Immature natural killer cell (primary cell): ENCODE measurements at regions not wholly inside any gene's neighbourhood (a gene's known extent, or its start where the extent isn't known, plus 50 kb on each side); places are given as distances from the start of the nearest gene placed in this dataset.
"Not testable (repeated sequence)": the region's sequence is repeated elsewhere in the genome, so short reads cannot be mapped to it uniquely, and the experiment has no call there.

Experiments used
- DNase-seq, 3 donors: peaks; one replicate each; pipeline ENCODE4 v3.0.0; 2022; ENCODE audit warnings: mixed read lengths in 1 of 3
- H3K27ac Mint-ChIP-seq, 6 donors: one replicate each; pipeline ENCODE4 v1.8.0; 2020; ENCODE audit warnings: mixed read lengths in 6 of 6, mild to moderate bottlenecking in 5 of 6, inconsistent platforms in 4 of 6, moderate library complexity in 3 of 6
- H3K27me3 Mint-ChIP-seq, 3 donors: one replicate each; pipeline ENCODE4 v1.8.0; 2020 to 2021; ENCODE audit warnings: low read depth in 3 of 3, mild to moderate bottlenecking in 3 of 3, mixed read lengths in 3 of 3, moderate library complexity in 3 of 3, inconsistent platforms in 1 of 3
- H3K36me3 Mint-ChIP-seq, 3 donors: one replicate each; pipeline ENCODE4 v1.8.0; 2020; ENCODE audit warnings: mixed read lengths in 3 of 3, inconsistent platforms in 2 of 3, mild to moderate bottlenecking in 2 of 3
- H3K4me1 Mint-ChIP-seq, 2 donors: one replicate each; pipeline ENCODE4 v1.8.0; 2020; ENCODE audit warnings: inconsistent platforms in 2 of 2, mild to moderate bottlenecking in 2 of 2, mixed read lengths in 2 of 2, moderate library complexity in 1 of 2
- H3K4me3 Mint-ChIP-seq, 5 donors: one replicate each; pipeline ENCODE4 v1.8.0; 2020; ENCODE audit warnings: mild to moderate bottlenecking in 5 of 5, mixed read lengths in 5 of 5, inconsistent platforms in 3 of 5, moderate library complexity in 3 of 5
- H3K9me3 Mint-ChIP-seq, 6 donors: one replicate each; pipeline ENCODE4 v1.8.0; 2020; ENCODE audit warnings: mild to moderate bottlenecking in 6 of 6, mixed read lengths in 6 of 6, inconsistent platforms in 4 of 6, moderate library complexity in 3 of 6

DNA sequence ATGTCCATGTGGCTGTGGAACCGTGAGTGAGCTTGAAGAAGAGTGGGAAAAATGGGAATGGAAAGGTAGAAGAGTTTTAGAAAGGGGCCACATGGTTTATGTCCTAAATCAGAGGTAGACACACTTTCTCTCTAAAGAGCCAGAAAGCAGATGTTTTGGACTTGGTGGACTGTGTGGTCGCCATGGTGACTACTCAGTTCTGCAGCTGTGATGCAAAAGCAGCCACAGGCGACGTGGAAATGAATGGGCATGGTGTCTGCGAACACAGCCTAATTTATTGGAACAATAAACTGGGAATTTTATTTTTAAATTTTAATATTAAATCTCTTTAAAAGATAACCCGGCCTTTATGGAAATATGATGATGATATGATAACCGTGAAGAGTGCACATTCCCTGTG lies 386.0 kb upstream of the FAT1 start:
- no peaks in the 10 kb centered on the region for H3K4me1 Mint-ChIP-seq
- no peak overlapping the region for H3K4me3 Mint-ChIP-seq
- peaks cover 2 to 39% (median 10%) of the 10 kb centered on the region in 6 donors for H3K9me3 Mint-ChIP-seq
- no peak overlapping the region for H3K27ac Mint-ChIP-seq
- H3K36me3 Mint-ChIP-seq, result no peaks in the 10 kb centered on the region
- peaks cover 0 to 2% (median 0%) of the 10 kb centered on the region in 3 donors for H3K27me3 Mint-ChIP-seq
- DNase-seq, result no peak

DNA sequence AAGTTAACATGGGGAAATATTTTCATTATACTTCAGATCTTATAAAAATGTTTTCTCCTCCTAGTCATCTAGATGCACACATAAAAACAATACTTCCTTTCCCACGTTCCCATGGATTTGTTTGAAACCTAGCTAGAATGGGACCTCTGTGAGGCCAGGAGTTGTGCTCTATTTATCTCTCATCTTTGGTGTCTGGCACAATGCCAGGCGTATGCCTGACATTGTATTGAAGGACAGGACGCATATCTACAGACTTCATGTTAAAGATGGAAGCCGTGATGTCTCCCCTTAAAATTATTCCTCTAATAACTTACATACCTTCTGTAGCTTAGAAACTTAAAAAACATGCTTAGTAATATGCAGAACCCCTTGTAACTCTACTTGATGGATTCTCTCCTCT lies 394.5 kb upstream of the FAT1 start:
- Mint-ChIP-seq H3K4me1 (no peaks in the 10 kb centered on the region), H3K27me3 (no peaks in the 10 kb centered on the region), H3K36me3 (no peaks in the 10 kb centered on the region), H3K9me3 (peaks cover 2 to 24% (median 11%) of the 10 kb centered on the region in 6 donors), H3K27ac (no peak overlapping the region), H3K4me3 (no peak overlapping the region)
- no peak for DNase-seq

DNA sequence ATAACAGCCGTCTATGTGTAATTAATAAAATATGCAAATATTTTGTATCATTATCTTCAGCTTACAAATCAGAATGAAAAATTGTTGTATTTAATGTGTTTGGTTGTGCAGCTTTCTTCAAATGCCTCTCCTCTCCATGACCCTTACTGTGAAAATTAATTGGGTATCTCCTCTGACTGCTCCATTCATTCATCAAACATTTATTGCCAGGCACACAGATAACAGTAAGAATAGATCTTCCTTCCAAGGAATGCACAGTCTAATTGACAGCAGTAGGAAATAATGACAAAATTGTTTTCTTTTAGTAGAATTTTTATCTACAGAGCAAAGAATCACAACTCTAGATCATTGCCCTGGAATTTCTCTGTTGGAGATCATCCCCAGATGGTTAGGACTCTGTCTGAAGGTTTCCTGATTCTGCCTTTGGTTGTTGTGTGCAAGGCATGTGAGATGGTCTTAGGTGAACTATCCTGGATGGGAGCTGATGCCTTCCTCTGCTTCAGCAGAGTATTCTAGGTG lies 395.0 kb upstream of the FAT1 start:
- H3K9me3 Mint-ChIP-seq, result peaks cover 2 to 20% (median 10%) of the 10 kb centered on the region in 6 donors
- no peak overlapping the region for H3K4me3 Mint-ChIP-seq
- H3K4me1 Mint-ChIP-seq, result no peaks in the 10 kb centered on the region
- H3K27ac Mint-ChIP-seq, result no peak overlapping the region
- no peaks in the 10 kb centered on the region for H3K27me3 Mint-ChIP-seq
- no peak for DNase-seq
- no peaks in the 10 kb centered on the region for H3K36me3 Mint-ChIP-seq

DNA sequence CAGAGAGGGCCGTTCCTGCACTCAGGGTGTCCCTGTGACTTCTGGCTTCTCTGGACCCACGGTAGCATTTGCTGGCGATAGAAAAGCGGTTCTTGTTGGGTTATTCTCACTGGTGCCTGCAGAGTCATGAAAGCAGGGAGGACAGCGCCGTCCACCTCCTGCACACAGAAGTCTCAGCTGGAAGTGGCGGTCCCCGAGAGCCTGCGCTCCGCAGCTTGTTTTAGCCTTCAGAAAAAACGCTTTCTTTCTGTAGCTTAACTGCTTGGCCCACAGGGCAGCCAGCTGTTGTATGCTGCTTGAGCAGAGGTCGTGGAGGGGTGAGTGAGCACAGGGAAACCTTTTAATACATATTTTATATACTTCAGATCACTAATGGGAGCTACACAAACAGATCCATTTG lies 400.7 kb upstream of the FAT1 start:
- Mint-ChIP-seq H3K9me3 (peaks cover 3 to 41% (median 15%) of the 10 kb centered on the region in 6 donors), H3K27ac (no peak overlapping the region), H3K4me3 (no peak overlapping the region), H3K36me3 (no peaks in the 10 kb centered on the region), H3K4me1 (no peaks in the 10 kb centered on the region), H3K27me3 (peaks cover 0 to 2% (median 2%) of the 10 kb centered on the region in 3 donors)
- DNase-seq, result no peak

DNA sequence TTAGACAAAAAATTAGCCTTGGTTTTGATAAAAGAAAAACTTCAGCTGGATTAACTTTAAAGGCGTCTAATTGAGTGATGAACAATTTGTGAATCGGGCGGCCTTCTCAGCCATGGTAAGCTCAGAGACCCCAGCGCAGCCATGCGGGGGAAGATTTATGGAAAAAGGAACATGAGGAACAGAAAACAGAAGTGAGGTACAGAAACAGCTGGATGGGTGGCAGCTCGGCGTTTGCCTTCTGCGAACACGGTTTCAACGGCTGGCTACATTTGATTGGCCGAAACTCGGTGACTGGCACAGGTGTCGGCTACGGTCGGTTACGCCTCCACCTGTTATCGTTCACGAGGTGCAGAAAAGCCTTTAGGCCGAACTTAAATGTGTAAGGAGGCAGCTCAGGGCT lies 401.4 kb upstream of the FAT1 start:
- Mint-ChIP-seq H3K9me3 (peaks cover 9 to 49% (median 17%) of the 10 kb centered on the region in 6 donors), H3K4me1 (no peaks in the 10 kb centered on the region), H3K36me3 (no peaks in the 10 kb centered on the region), H3K27me3 (peaks cover 0 to 2% (median 2%) of the 10 kb centered on the region in 3 donors), H3K4me3 (no peak overlapping the region), H3K27ac (no peak overlapping the region)
- no peak for DNase-seq

DNA sequence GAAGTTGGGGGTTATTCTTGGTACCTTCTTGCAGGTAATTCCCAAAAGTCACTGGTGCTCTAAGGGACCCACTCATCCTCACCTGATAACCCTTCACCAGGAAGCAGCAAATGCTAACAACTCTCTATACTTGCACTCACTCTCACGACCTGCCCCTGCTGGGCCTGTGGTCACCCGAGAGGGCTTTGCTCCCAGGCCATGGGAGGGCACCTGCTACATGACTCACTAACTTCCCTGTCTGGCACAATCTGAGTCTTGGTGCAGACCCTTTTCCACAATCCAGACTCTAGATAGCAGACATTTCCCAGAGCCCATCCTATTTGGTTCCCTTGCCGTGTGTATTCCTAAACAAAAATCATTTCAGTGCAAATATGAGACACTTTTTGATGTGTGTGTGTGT lies 403.8 kb upstream of the FAT1 start:
- Mint-ChIP-seq H3K27me3 (peaks cover 0 to 2% (median 2%) of the 10 kb centered on the region in 3 donors), H3K4me1 (no peaks in the 10 kb centered on the region), H3K36me3 (no peaks in the 10 kb centered on the region), H3K27ac (no peak overlapping the region), H3K9me3 (peaks cover 10 to 49% (median 17%) of the 10 kb centered on the region in 6 donors), H3K4me3 (no peak overlapping the region)
- no peak for DNase-seq

DNA sequence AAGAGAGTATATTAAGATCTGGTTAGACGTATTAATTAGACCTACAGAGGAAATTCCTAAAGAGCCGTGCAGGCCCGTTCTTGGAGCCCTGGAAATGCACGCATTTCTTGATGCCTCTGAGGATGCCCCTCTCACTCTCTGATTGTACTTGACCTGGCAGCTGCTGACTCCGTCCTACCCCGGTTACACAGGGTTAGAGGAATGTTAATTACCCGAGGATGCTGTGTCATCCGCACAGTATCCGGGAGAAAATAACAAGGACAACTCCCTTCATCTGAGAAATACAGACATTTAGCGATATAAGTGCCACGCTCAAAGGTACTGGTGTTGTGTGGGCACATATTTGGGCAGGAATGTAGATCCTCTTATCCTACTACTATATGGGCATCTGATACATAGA lies 404.6 kb upstream of the FAT1 start:
- no peak overlapping the region for H3K4me3 Mint-ChIP-seq
- H3K36me3 Mint-ChIP-seq, result no peaks in the 10 kb centered on the region

DNA sequence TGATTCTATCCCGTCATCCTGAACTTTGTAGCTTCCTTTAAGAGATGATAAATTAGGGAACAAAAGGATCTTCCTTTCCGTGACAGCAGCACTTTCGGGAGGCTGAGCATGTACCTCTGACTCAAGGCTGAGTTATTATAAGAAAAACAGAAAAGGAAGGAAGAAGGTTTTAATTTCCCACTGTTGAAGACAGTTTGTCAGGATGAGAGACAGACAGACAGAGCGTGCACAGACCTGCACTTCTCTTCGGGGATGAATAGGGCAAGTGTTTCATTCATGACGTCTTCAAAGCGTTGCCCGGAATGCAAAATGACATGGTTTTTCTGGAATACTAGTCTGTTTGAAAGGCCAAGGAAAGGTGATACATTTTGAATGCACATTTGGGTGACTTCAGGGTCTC lies 405.3 kb upstream of the FAT1 start:
- no peak overlapping the region for H3K4me3 Mint-ChIP-seq
- H3K4me1 Mint-ChIP-seq, result no peaks in the 10 kb centered on the region
- no peak overlapping the region for H3K27ac Mint-ChIP-seq
- no peak for DNase-seq
- peaks cover 0 to 5% (median 2%) of the 10 kb centered on the region in 3 donors for H3K27me3 Mint-ChIP-seq
- peaks cover 13 to 57% (median 18%) of the 10 kb centered on the region in 6 donors for H3K9me3 Mint-ChIP-seq
- H3K36me3 Mint-ChIP-seq, result no peaks in the 10 kb centered on the region

More for the DNA sequence above, 404.6 kb upstream of the FAT1 start:
- H3K9me3 Mint-ChIP-seq, result peaks cover 13 to 57% (median 18%) of the 10 kb centered on the region in 6 donors
- no peak overlapping the region for H3K27ac Mint-ChIP-seq
- no peaks in the 10 kb centered on the region for H3K4me1 Mint-ChIP-seq
- DNase-seq, result no peak
- H3K27me3 Mint-ChIP-seq, result peaks cover 0 to 4% (median 2%) of the 10 kb centered on the region in 3 donors

DNA sequence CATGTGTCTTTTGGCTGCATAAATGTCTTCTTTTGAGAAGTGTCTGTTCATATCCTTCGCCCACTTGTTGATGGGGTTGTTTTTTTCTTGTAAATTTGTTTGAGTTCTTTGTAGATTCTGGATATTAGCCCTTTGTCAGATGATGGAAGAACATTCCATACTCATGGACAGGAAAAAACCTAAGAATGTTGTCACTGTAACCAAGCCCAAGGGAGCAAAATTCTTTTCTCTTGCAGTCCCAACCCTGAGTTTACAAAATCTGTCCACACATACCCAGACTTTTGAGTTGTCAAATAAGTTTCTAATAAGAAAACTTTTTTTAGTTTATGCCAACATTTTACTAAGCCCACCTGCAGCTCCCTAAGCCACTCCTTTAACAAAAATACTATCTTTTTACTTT lies 408.2 kb upstream of the FAT1 start:
- DNase-seq, H3K36me3 Mint-ChIP-seq, H3K4me1 Mint-ChIP-seq, H3K4me3 Mint-ChIP-seq, H3K27me3 Mint-ChIP-seq, H3K27ac Mint-ChIP-seq: not testable (repeated sequence)
- H3K9me3 Mint-ChIP-seq, result peaks cover 13 to 66% (median 17%) of the 10 kb centered on the region in 6 donors

DNA sequence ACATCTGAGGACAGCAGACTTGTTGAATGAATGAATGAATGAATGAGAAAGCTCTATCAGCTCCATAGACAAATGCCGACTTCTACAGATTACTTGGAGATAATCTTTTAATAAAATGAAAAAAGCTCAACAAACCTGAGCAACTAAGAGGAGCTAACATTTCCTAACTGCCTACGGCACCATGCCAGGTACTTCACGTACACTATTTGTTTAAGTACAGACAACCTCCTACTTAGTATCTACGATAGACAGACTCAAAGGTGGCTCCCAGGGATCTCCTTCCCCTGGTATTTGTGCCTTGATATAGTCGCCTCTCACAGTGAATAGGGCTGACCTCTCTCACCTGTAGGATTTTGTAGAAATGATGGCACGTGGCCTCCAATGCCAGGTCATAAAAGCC lies 412.2 kb upstream of the FAT1 start:
- no peak overlapping the region for H3K4me3 Mint-ChIP-seq
- no peaks in the 10 kb centered on the region for H3K36me3 Mint-ChIP-seq
- no peak for DNase-seq
- H3K9me3 Mint-ChIP-seq, result peaks cover 8 to 59% (median 13%) of the 10 kb centered on the region in 6 donors
- no peaks in the 10 kb centered on the region for H3K4me1 Mint-ChIP-seq
- H3K27me3 Mint-ChIP-seq, result peaks cover 0 to 2% (median 0%) of the 10 kb centered on the region in 3 donors
- H3K27ac Mint-ChIP-seq, result no peak overlapping the region

DNA sequence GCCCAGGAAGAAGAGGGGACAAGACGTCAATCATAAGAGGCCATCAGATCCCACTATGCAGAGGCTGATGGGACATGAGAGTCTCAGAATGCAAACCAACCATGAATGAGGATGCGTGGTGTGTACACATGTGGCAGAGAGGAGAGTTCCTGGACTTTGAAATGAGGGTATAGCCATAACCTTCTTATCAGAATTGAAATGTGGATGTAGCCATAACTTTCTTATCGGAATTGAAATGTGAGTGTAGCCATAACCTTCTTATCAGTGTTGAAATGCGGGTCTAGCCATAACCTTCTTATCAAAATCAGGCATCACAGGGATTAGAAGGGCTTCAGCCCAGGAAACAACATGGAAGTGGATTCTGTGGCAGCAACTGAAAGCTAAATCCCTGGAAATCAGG lies 415.5 kb upstream of the FAT1 start:
- no peak overlapping the region for H3K4me3 Mint-ChIP-seq
- H3K9me3 Mint-ChIP-seq, result peaks cover 2 to 47% (median 10%) of the 10 kb centered on the region in 6 donors
- no peaks in the 10 kb centered on the region for H3K4me1 Mint-ChIP-seq
- H3K36me3 Mint-ChIP-seq, result no peaks in the 10 kb centered on the region
- no peaks in the 10 kb centered on the region for H3K27me3 Mint-ChIP-seq
- H3K27ac Mint-ChIP-seq, result no peak overlapping the region
- DNase-seq, result no peak

DNA sequence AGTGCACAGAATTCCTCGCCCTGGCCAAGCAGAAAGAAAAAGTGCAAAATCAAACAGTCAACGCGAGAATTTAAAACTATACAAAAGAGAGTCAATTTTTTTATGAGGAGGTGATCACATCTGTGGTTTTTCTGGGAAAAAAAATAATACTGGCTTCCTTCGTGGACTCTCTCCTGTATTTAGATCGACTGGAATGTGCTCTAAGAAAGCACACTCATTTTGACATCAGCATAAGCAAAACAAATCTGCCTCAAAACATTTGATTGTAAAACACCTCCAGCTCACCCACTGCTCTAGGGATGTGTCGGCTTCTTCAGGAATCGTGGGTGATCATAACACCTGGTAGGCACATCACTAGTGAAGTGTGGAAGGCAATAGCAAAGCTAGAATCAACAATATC lies 417.4 kb upstream of the FAT1 start:
- peaks cover 2 to 36% (median 10%) of the 10 kb centered on the region in 6 donors for H3K9me3 Mint-ChIP-seq

DNA sequence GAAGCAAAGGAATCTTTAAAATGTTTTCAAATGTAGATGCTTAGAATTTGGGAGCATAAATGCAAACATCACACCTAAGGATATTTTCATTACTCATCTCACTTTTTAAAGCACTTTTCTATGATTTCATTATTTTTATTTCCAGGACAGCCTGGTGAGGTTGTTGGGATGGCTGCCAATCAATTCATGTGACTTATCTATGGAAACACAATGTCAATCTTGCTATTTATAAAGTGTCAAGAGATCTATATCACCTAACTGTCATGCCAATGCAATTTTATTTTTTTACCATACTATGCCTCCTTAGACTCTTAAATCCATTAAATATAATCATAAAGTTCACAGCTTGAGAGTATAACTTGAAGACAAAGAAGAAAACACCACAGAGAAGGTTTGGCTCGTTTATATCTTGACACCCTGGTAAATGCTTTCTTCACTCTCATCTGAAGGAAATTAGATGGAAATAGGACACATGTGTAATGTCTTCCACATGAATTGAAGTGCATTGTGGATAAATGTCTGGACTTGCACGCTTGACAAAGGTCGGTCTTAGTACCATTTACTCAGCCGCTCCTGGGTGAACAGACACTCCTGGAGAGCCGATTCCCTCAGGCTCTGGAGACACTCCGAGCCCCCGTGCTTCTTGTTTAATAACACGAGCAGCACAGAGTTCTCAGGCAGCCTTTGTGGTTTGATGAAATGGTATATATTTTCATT lies 425.7 kb upstream of the FAT1 start:
- no peak overlapping the region for H3K27ac Mint-ChIP-seq
- H3K4me3 Mint-ChIP-seq, result no peak overlapping the region
- no peaks in the 10 kb centered on the region for H3K4me1 Mint-ChIP-seq
- no peak for DNase-seq
- peaks cover 8 to 39% (median 29%) of the 10 kb centered on the region in 6 donors for H3K9me3 Mint-ChIP-seq
- H3K27me3 Mint-ChIP-seq, result no peaks in the 10 kb centered on the region
- peaks cover 0 to 6% (median 0%) of the 10 kb centered on the region in 3 donors for H3K36me3 Mint-ChIP-seq

More for the DNA sequence above, 417.4 kb upstream of the FAT1 start:
- H3K4me3 Mint-ChIP-seq, result no peak overlapping the region
- no peaks in the 10 kb centered on the region for H3K36me3 Mint-ChIP-seq
- H3K27me3 Mint-ChIP-seq, result no peaks in the 10 kb centered on the region
- H3K27ac Mint-ChIP-seq, result no peak overlapping the region
- no peak for DNase-seq
- no peaks in the 10 kb centered on the region for H3K4me1 Mint-ChIP-seq

DNA sequence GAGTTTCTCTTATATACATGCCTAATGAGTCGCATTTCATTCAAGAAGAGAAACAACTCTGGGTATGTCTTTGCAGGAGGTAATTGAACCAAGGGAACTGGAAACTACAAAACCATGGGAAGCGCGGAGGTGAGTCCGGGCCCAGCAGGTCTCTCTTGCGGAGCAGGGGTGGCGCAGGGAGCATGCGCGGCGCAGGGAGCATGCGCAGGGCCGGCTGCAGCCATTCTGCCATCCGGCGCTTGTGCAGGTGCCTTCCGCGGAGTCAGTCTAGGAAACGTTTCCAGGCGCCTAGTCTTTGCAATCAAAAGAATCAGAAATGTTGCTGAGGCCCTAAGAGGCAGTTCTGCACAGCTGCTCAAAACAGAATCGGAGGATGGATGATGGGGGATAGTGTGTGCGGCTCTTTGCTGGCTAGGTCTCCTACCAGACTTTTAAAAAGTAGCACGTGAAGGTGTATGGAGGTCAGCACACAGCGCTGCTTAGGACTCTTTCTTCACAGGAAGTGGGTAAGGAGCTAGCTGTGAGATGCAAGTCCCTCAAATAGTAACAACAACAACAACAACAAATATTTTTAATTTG lies 433.8 kb upstream of the FAT1 start:
- H3K9me3 Mint-ChIP-seq, result peaks cover 4 to 36% (median 23%) of the 10 kb centered on the region in 6 donors
- DNase-seq, result no peak
- H3K27ac Mint-ChIP-seq, result no peak overlapping the region
- H3K4me1 Mint-ChIP-seq, result no peaks in the 10 kb centered on the region
- H3K27me3 Mint-ChIP-seq, result no peaks in the 10 kb centered on the region
- H3K36me3 Mint-ChIP-seq, result peaks cover 0 to 6% (median 4%) of the 10 kb centered on the region in 3 donors
- H3K4me3 Mint-ChIP-seq, result no peak overlapping the region
